GM23338 (cell line): ENCODE measurements at regions not wholly inside any gene's neighbourhood (a gene's known extent, or its start where the extent isn't known, plus 50 kb on each side); places are given as distances from the start of the nearest gene placed in this dataset.

Experiments
- CREB1 ChIP-seq: fragments of 250-450 bp; sonication (Bioruptor Pico); IDR thresholded peaks from 2 replicates; pipeline ENCODE4 v1.5.0; 2020; ENCODE audit warnings: low read depth, mild to moderate bottlenecking, moderate library complexity
- CTCF ChIP-seq, 2 experiments: fragments of 200-600 bp in 1 of 2; sonication (generic) in 1 of 2; conservative IDR thresholded peaks; 2 replicates each; pipeline versions ENCODE4 v1.5.1 to v1.6.1; 2016 to 2017; ENCODE audit warnings: antibody characterized with exemption in 2 of 2, low read depth in 2 of 2, mild to moderate bottlenecking in 2 of 2, moderate library complexity in 1 of 2
- ETS1 ChIP-seq: IDR thresholded peaks from 2 replicates; pipeline ENCODE4 v1.6.1; 2016; ENCODE audit warnings: antibody characterized with exemption
- EZH2 ChIP-seq: fragments of 200-600 bp; sonication (generic); IDR thresholded peaks from one replicate; pipeline ENCODE4 v1.8.0; 2017; ENCODE audit warnings: antibody characterized with exemption, mild to moderate bottlenecking, low read depth; ENCODE audit not compliant: unreplicated experiment
- EZH2phosphoT487 ChIP-seq: fragments of 200-600 bp; sonication (generic); IDR thresholded peaks from one replicate; pipeline ENCODE4 v1.8.1; 2018; ENCODE audit warnings: antibody characterized with exemption; ENCODE audit not compliant: unreplicated experiment
- JUNB ChIP-seq: IDR thresholded peaks from one replicate; pipeline ENCODE4 v1.6.1; 2016; ENCODE audit warnings: antibody characterized with exemption; ENCODE audit not compliant: unreplicated experiment
- NANOG ChIP-seq: IDR thresholded peaks from 2 replicates; pipeline ENCODE4 v1.6.1; 2016; ENCODE audit warnings: antibody characterized with exemption, borderline replicate concordance
- POLR2AphosphoS5 ChIP-seq: IDR thresholded peaks from 2 replicates; pipeline ENCODE4 v1.6.1; 2016; ENCODE audit warnings: antibody characterized with exemption, low read depth
- REST ChIP-seq: IDR thresholded peaks from one replicate; pipeline ENCODE4 v1.6.1; 2018; ENCODE audit warnings: antibody characterized with exemption; ENCODE audit not compliant: unreplicated experiment
- STAT1 ChIP-seq: IDR thresholded peaks from one replicate; pipeline ENCODE4 v1.6.1; 2016; ENCODE audit warnings: antibody characterized with exemption; ENCODE audit not compliant: unreplicated experiment
- ZNF331 ChIP-seq: fragments of 250-450 bp; sonication (Bioruptor Pico); IDR thresholded peaks from 2 replicates; pipeline ENCODE4 v1.5.0; 2020; ENCODE audit warnings: low read depth, mild to moderate bottlenecking, moderate library complexity
- ZNF462 ChIP-seq: fragments of 250-450 bp; sonication (Bioruptor Pico); IDR thresholded peaks from 2 replicates; pipeline ENCODE4 v1.5.0; 2020; ENCODE audit warnings: mild to moderate bottlenecking, moderate library complexity

GRCh38 chrX:20654596-20655106, 387.9 kb upstream of the RPS6KA3 start:
- no peak for TF ChIP-seq REST
- no peak for TF ChIP-seq CTCF (conservative IDR thresholded peaks at IDR 0.05; ENCODE audit: low read depth in 2 of 2)
- TF ChIP-seq EZH2, result no peak
- no peak for TF ChIP-seq EZH2phosphoT487
- no peak for TF ChIP-seq POLR2AphosphoS5
- no peak for TF ChIP-seq JUNB
- TF ChIP-seq NANOG, result no peak
- no peak for TF ChIP-seq STAT1
- no peak for TF ChIP-seq ZNF331 (CRISPR knock-in tag)
- TF ChIP-seq ETS1, result no peak
- no peak for TF ChIP-seq CREB1 (CRISPR knock-in tag)
- TF ChIP-seq ZNF462 (CRISPR knock-in tag), result no peak
